ENCODE measurements at regions not wholly inside any gene's neighbourhood (a gene's known extent, or its start where the extent isn't known, plus 50 kb on each side); places are given as distances from the start of the nearest gene placed in this dataset.

GRCh38 chr3:187931770-187932278 is 186.6 kb upstream of the BCL6 start:
- H3K18ac ChIP-seq (ENCODE audit: low read depth, low read length): no peak overlapping the region
- no peak overlapping the region for H2BK120ac ChIP-seq (ENCODE audit: low read depth, low read length)
- no peak overlapping the region for H3K4ac ChIP-seq (ENCODE audit: low read depth, low read length)
- no peak overlapping the region for H4K91ac ChIP-seq (ENCODE audit: insufficient read depth, low read depth, low read length)
- ATAC-seq (ENCODE audit: low read depth) (no peak), DNase-seq (no peak)
- peaks cover 3% of the 10 kb centered on the region; the same call in 1 of the 2 replicates for H3K27me3 ChIP-seq (ENCODE audit: control insufficient read depth, insufficient read depth, low read length)
- H4K20me1 ChIP-seq (ENCODE audit: insufficient read depth, low read length): no peaks in the 10 kb centered on the region
- H2BK15ac ChIP-seq (ENCODE audit: low read depth, low read length): no peak overlapping the region
- ChIA-PET POLR2A (ENCODE audit: unreplicated experiment) (no interaction called here), CTCF (no interaction called here)
- no peaks in the 10 kb centered on the region for H3K36me3 ChIP-seq (ENCODE audit: control insufficient read depth, insufficient read depth, low read length)
- dilution Hi-C loops (cut with HindIII; ENCODE audit: low sequenced_read_pairs, unreplicated experiment): no loop called here
- H2AK9ac ChIP-seq (replicated peaks; ENCODE audit: low read depth, low read length, poor library complexity): no peak overlapping the region
- no peak overlapping the region for H2AK5ac ChIP-seq (ENCODE audit: low read depth, low read length)
- H3K4me2 ChIP-seq (ENCODE audit: low read depth, low read length): no peak overlapping the region
- no CpG with 5 or more reads among the region's 4 CpGs for WGBS, 2 experiments (ENCODE audit: extremely low coverage in 2 of 2, insufficient read length in 1 of 2)
- no peak overlapping the region for H3K56ac ChIP-seq (ENCODE audit: extremely low read depth, insufficient read depth, low read length)
- H3K4me3 ChIP-seq (ENCODE audit: insufficient read depth, low read depth, low read length): no peak overlapping the region
- H3K23ac ChIP-seq (ENCODE audit: low read depth, low read length): no peak overlapping the region
- H3K9me1 ChIP-seq (ENCODE audit: insufficient read depth, low read length): no peaks in the 10 kb centered on the region
- BruUV-seq (replicated peaks): no TSS peak
- H3K9ac ChIP-seq (ENCODE audit: low read depth, low read length): no peak overlapping the region
- no peak overlapping the region for H2AFZ ChIP-seq (replicated peaks; ENCODE audit: low read length, poor library complexity)
- no peaks in the 10 kb centered on the region for H3K9me3 ChIP-seq (ENCODE audit: control insufficient read depth, insufficient read depth, low read length)
- no peaks in the 10 kb centered on the region for H3K79me1 ChIP-seq (ENCODE audit: low read depth in 1 of 2, low read length in 2 of 2)
- no peak overlapping the region for H2BK20ac ChIP-seq (ENCODE audit: low read depth, low read length)
- H2BK5ac ChIP-seq (ENCODE audit: low read depth, low read length, poor library complexity, severe bottlenecking): no peak overlapping the region
- peaks cover 7% of the 10 kb centered on the region for H3K4me1 ChIP-seq (ENCODE audit: control insufficient read depth, insufficient read depth, low read length)
- TF ChIP-seq RAD21 (IDR thresholded peaks at IDR 0.05; ENCODE audit: low read length) (no peak), CTCF (conservative IDR thresholded peaks at IDR 0.05; ENCODE audit: low read depth, low read length) (no peak), NFE2L2 (IDR thresholded peaks at IDR 0.05; ENCODE audit: low read depth, low read length) (no peak), MXI1 (IDR thresholded peaks at IDR 0.05; ENCODE audit: borderline replicate concordance, low read depth, low read length) (no peak)
- H4K8ac ChIP-seq (ENCODE audit: low read depth in 2 of 2, low read length in 2 of 2): no peak overlapping the region
- in situ Hi-C loops (cut with MboI; ENCODE audit: low sequenced_read_pairs): no loop called here
- H3K27ac ChIP-seq (ENCODE audit: insufficient read depth, low read length): no peak overlapping the region
- H3K14ac ChIP-seq (replicated peaks; ENCODE audit: low read depth, low read length): no peak overlapping the region
- H4K5ac ChIP-seq (ENCODE audit: low read depth, low read length): no peak overlapping the region
- intact Hi-C loops (cut with micrococcal nuclease): no loop called here

All from IMR-90 (cell line).